ENCODE measurements at regions not wholly inside any gene's neighbourhood (a gene's known extent, or its start where the extent isn't known, plus 50 kb on each side); places are given as distances from the start of the nearest gene placed in this dataset.

GRCh38 chr6:144742779-144743178 lies 457.6 kb downstream of the UTRN start:
- Histone ChIP-seq H3K27ac (no peak overlapping the region), H3K9me3 (no peaks in the 10 kb centered on the region), H3K36me3 (no peaks in the 10 kb centered on the region), H3K27me3 (no peaks in the 10 kb centered on the region), H3K4me3 (no peak overlapping the region), H3K4me1 (no peaks in the 10 kb centered on the region)
- DNase-seq: no peak
- no peak for TF ChIP-seq CTCF (IDR thresholded peaks at IDR 0.05)
- TF ChIP-seq POLR2A (IDR thresholded peaks at IDR 0.05): no peak

GRCh38 chr6:144744720-144745119 lies 459.6 kb downstream of the UTRN start:
- Histone ChIP-seq H3K27me3 (no peaks in the 10 kb centered on the region), H3K9me3 (no peaks in the 10 kb centered on the region), H3K4me1 (no peaks in the 10 kb centered on the region), H3K27ac (no peak overlapping the region), H3K4me3 (no peak overlapping the region), H3K36me3 (peaks cover 0 to 12% (median 0%) of the 10 kb centered on the region in 3 donors)
- TF ChIP-seq POLR2A (IDR thresholded peaks at IDR 0.05) (no peak), CTCF (IDR thresholded peaks at IDR 0.05) (no peak)
- DNase-seq: no peak

GRCh38 chr6:144745439-144745838 lies 460.3 kb downstream of the UTRN start:
- no peak overlapping the region for H3K27ac ChIP-seq
- H3K27me3 ChIP-seq: no peaks in the 10 kb centered on the region
- H3K36me3 ChIP-seq: peaks cover 0 to 12% (median 0%) of the 10 kb centered on the region in 3 donors
- no peak overlapping the region for H3K4me3 ChIP-seq
- no peak for DNase-seq
- TF ChIP-seq POLR2A (IDR thresholded peaks at IDR 0.05) (no peak), CTCF (IDR thresholded peaks at IDR 0.05) (no peak)
- no peaks in the 10 kb centered on the region for H3K4me1 ChIP-seq
- no peaks in the 10 kb centered on the region for H3K9me3 ChIP-seq

- Histone ChIP-seq H3K36me3 (peaks cover 0 to 21% (median 0%) of the 10 kb centered on the region in 3 donors), H3K27ac (no peak overlapping the region), H3K4me3 (no peak overlapping the region), H3K4me1 (no peaks in the 10 kb centered on the region), H3K9me3 (no peaks in the 10 kb centered on the region), H3K27me3 (no peaks in the 10 kb centered on the region)
- no peak for DNase-seq
- TF ChIP-seq POLR2A (IDR thresholded peaks at IDR 0.05) (no peak), CTCF (IDR thresholded peaks at IDR 0.05) (no peak)
Observed at GRCh38 chr6:144746902-144747469, 461.9 kb downstream of the UTRN start.

- H3K4me1 ChIP-seq: no peaks in the 10 kb centered on the region
- peaks cover 0 to 22% (median 0%) of the 10 kb centered on the region in 3 donors for H3K36me3 ChIP-seq
- no peaks in the 10 kb centered on the region for H3K27me3 ChIP-seq
- TF ChIP-seq CTCF (IDR thresholded peaks at IDR 0.05) (no peak), POLR2A (IDR thresholded peaks at IDR 0.05) (no peak)
- no peak overlapping the region for H3K27ac ChIP-seq
- DNase-seq: no peak
- no peak overlapping the region for H3K4me3 ChIP-seq
- H3K9me3 ChIP-seq: no peaks in the 10 kb centered on the region
Observed at GRCh38 chr6:144749263-144749662, 464.1 kb downstream of the UTRN start.

All from Peyer's patch (tissue), 4 donors.